ENCODE measurements at regions not wholly inside any gene's neighbourhood (a gene's known extent, or its start where the extent isn't known, plus 50 kb on each side); places are given as distances from the start of the nearest gene placed in this dataset.

DNA sequence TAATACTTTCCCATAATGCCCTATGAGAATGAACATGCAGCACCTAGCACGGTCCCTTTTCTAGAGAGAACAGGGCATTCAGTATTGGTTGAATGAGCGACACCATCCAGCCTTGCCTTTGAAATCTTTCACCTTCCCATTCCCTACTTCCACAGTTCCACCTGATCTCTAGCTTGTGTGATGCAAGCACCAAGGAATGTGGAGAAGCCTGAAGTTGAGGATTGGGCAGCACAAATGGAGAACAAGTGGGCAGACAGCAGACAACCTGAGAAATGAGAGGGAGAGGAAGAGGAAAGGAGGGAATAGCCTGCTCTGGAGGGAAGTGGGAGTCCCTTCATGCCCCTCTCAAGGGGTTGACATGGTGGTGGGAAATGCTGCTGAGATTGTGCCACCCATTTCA is 365.1 kb upstream of the CXorf51A start:
- Mint-ChIP-seq H3K9me3 (peaks cover 57 to 61% of the 10 kb centered on the region in 2 experiments), H3K4me3 (no peak overlapping the region), H3K4me1 (no peaks in the 10 kb centered on the region), H3K36me3 (ENCODE audit: insufficient read depth in 1 of 3, low read depth in 3 of 3) (peaks cover 0 to 5% (median 4%) of the 10 kb centered on the region in 3 experiments; a peak in 3 of 7 replicates), H3K27ac (no peak overlapping the region), H3K27me3 (ENCODE audit: low read depth) (peaks cover 4% of the 10 kb centered on the region; the same call in 1 of the 2 replicates)
- H3K23me2 ChIP-seq (ENCODE audit: insufficient read length, low read depth, low read length, poor library complexity, severe bottlenecking), result no peaks in the 10 kb centered on the region
- peaks cover 41% of the 10 kb centered on the region for H3K9me3 ChIP-seq (ENCODE audit: control insufficient read depth, low read depth, low read length)
- no peak overlapping the region for H2AFZ ChIP-seq (ENCODE audit: low read length)
- H3K9ac ChIP-seq (ENCODE audit: extremely low read depth, insufficient read length, low read length), result no peak overlapping the region
- no peak overlapping the region for H2BK120ac ChIP-seq (ENCODE audit: low read depth, low read length, poor library complexity, severe bottlenecking)
- H3K23ac ChIP-seq (ENCODE audit: insufficient read length, low read depth, low read length), result no peak overlapping the region
- no peaks in the 10 kb centered on the region for H3K27me3 ChIP-seq (ENCODE audit: insufficient read depth, low read length)
- H3K4me2 ChIP-seq (ENCODE audit: insufficient read depth, insufficient read length, low read length), result no peak overlapping the region
- H2AK5ac ChIP-seq (ENCODE audit: insufficient read length, low read length), result no peak overlapping the region
- H4K91ac ChIP-seq (ENCODE audit: insufficient read length, low read depth, low read length), result no peak overlapping the region
- no peak overlapping the region for H3K18ac ChIP-seq (ENCODE audit: insufficient read length, low read depth, low read length)
- no peaks in the 10 kb centered on the region for H3K79me2 ChIP-seq (ENCODE audit: insufficient read depth, low read length)
- no peak overlapping the region for H4K5ac ChIP-seq (ENCODE audit: insufficient read length, low read depth, low read length)
- H3K4me1 ChIP-seq (ENCODE audit: insufficient read depth, low read length), result no peaks in the 10 kb centered on the region; the same call in 1 of the 2 replicates
- no peaks in the 10 kb centered on the region for H3K79me1 ChIP-seq (ENCODE audit: insufficient read depth, low read depth, low read length, poor library complexity, severe bottlenecking)
- no CpG with 5 or more reads among the region's 2 CpGs for WGBS (ENCODE audit: extremely low coverage, insufficient read length, low lambda C conversion rate)
- H3K14ac ChIP-seq (ENCODE audit: insufficient read depth, low read length), result no peak overlapping the region
- no peak for DNase-seq
- no peak for TF ChIP-seq CTCF (conservative IDR thresholded peaks at IDR 0.05)
- H2BK20ac ChIP-seq (ENCODE audit: low read depth, low read length, poor library complexity, severe bottlenecking), result no peak overlapping the region
- H3K4ac ChIP-seq (ENCODE audit: low read depth, low read length), result no peak overlapping the region
- no peaks in the 10 kb centered on the region for H4K20me1 ChIP-seq (ENCODE audit: control insufficient read depth, insufficient read depth, insufficient read length)
- H3T11ph ChIP-seq (ENCODE audit: low read length), result no peak overlapping the region
- H2BK12ac ChIP-seq (ENCODE audit: insufficient read length, low read depth, low read length), result no peak overlapping the region
- H2BK15ac ChIP-seq (ENCODE audit: low read depth, low read length), result no peak overlapping the region
- H3K56ac ChIP-seq (ENCODE audit: insufficient read length, low read depth, low read length), result no peak overlapping the region
- no peak overlapping the region for H3K27ac ChIP-seq (ENCODE audit: insufficient read length, low read depth, low read length)
- H2BK5ac ChIP-seq (ENCODE audit: insufficient read length, low read length), result no peak overlapping the region
- H4K8ac ChIP-seq (replicated peaks; ENCODE audit: insufficient read length, low read depth, low read length), result no peak overlapping the region

Measured in H9 (cell line).